HK-2 (cell line): ENCODE measurements at regions not wholly inside any gene's neighbourhood (a gene's known extent, or its start where the extent isn't known, plus 50 kb on each side); places are given as distances from the start of the nearest gene placed in this dataset.
"Not testable (repeated sequence)": the region's sequence is repeated elsewhere in the genome, so short reads cannot be mapped to it uniquely, and the experiment has no call there.

Source experiments
- DNase-seq: peaks from one replicate; pipeline ENCODE4 v3.0.0-alpha.2; 2018; ENCODE audit not compliant: unreplicated experiment

GRCh38 chr2:199570934-199571333 is 113.2 kb upstream of the SATB2 start:
- DNase-seq, result no peak

GRCh38 chr2:199569336-199569735 is 111.6 kb upstream of the SATB2 start:
- no peak for DNase-seq

- DNase-seq, result no peak
These were observed 100.4 kb upstream of the SATB2 start for GRCh38 chr2:199558156-199558555.

GRCh38 chr2:199556527-199557285 is 99.0 kb upstream of the SATB2 start:
- DNase-seq, result no peak

GRCh38 chr2:199554026-199554425 is 96.3 kb upstream of the SATB2 start:
- no peak for DNase-seq

GRCh38 chr2:199552141-199552540 is 94.4 kb upstream of the SATB2 start:
- no peak for DNase-seq

- DNase-seq, result no peak
These were observed 86.0 kb upstream of the SATB2 start for GRCh38 chr2:199543606-199544172.

- no peak for DNase-seq
These were observed 77.9 kb upstream of the SATB2 start for GRCh38 chr2:199535445-199536177.

- not testable (repeated sequence) for DNase-seq
These were observed 76.1 kb upstream of the SATB2 start for GRCh38 chr2:199533873-199534272.

- no peak for DNase-seq
These were observed 69.3 kb upstream of the SATB2 start for GRCh38 chr2:199527071-199527470.

GRCh38 chr2:199524689-199525574 is 67.2 kb upstream of the SATB2 start:
- DNase-seq, result no peak

GRCh38 chr2:199509403-199509802 is 51.7 kb upstream of the SATB2 start:
- DNase-seq, result no peak
